Vagina (tissue), 2 donors: ENCODE measurements at regions not wholly inside any gene's neighbourhood (a gene's known extent, or its start where the extent isn't known, plus 50 kb on each side); places are given as distances from the start of the nearest gene placed in this dataset.
"Not testable (repeated sequence)": the region's sequence is repeated elsewhere in the genome, so short reads cannot be mapped to it uniquely, and the experiment has no call there.

Source experiments
- DNase-seq, 2 donors: peaks; one replicate each; pipeline ENCODE4 v3.0.0-alpha.2; 2017; ENCODE audit errors: extremely low spot score in 2 of 2
- H3K27ac ChIP-seq: fragments of 200-600 bp; sonication (generic); one replicate; pipeline ENCODE4 v1.5.1; 2019
- H3K27me3 ChIP-seq: fragments of 200-600 bp; sonication (generic); one replicate; pipeline ENCODE4 v1.5.1; 2019
- H3K36me3 ChIP-seq, 2 donors: fragments of 200-600 bp; sonication (generic); one replicate each; pipeline ENCODE4 v1.5.1; 2017 to 2019
- H3K4me1 ChIP-seq: fragments of 200-600 bp; sonication (generic); one replicate; pipeline ENCODE4 v1.5.1; 2019
- H3K4me3 ChIP-seq, 2 donors: fragments of 200-600 bp; sonication (generic); 1 replicate in 1 of 2; 2 replicates in 1 of 2; pipeline ENCODE4 v1.5.1; 2016 to 2019
- H3K9me3 ChIP-seq: fragments of 200-600 bp; sonication (generic); one replicate; pipeline ENCODE4 v1.5.1; 2019
- CTCF ChIP-seq, 3 experiments: fragments of 450-650 bp in 2 of 3; fragments of 200-600 bp in 1 of 3; sonication (generic) in 1 of 3; IDR thresholded peaks; one replicate each; pipeline ENCODE4 v1.5.1; 2017 to 2019; ENCODE audit warnings: antibody characterized with exemption in 3 of 3, mild to moderate bottlenecking in 2 of 3, moderate library complexity in 2 of 3
- POLR2A ChIP-seq, 2 donors: fragments of 450-650 bp; IDR thresholded peaks; one replicate each; pipeline ENCODE4 v1.6.1; 2017; ENCODE audit warnings: antibody characterized with exemption in 2 of 2, mild to moderate bottlenecking in 2 of 2, moderate library complexity in 2 of 2
- POLR2AphosphoS5 ChIP-seq, 2 donors: sonication (generic); formaldehyde crosslinking; IDR thresholded peaks; one replicate each; pipeline ENCODE4 v1.9.0; 2017; ENCODE audit warnings: antibody characterized with exemption in 2 of 2, mild to moderate bottlenecking in 2 of 2, low read depth in 1 of 2; ENCODE audit not compliant: insufficient read depth in 1 of 2
- intact Hi-C: fragments of 100-400 bp; cut with DNase I; formaldehyde crosslinking; loops from one replicate; pipeline ENCODE4 v1.15.1; 2023

GRCh38 chr2:203619267-203619878, 84.3 kb upstream of the RAPH1 start:
- no peaks in the 10 kb centered on the region for H3K36me3 ChIP-seq
- peaks cover 11% of the 10 kb centered on the region for H3K4me1 ChIP-seq
- H3K27ac ChIP-seq, result no peak overlapping the region
- no peak overlapping the region for H3K4me3 ChIP-seq
- intact Hi-C loops, result no loop called here
- TF ChIP-seq CTCF (IDR thresholded peaks at IDR 0.05) (no peak), POLR2AphosphoS5 (IDR thresholded peaks at IDR 0.05; ENCODE audit: insufficient read depth in 1 of 2, low read depth in 1 of 2) (no peak), POLR2A (IDR thresholded peaks at IDR 0.05) (no peak)
- DNase-seq, result no peak
- no peaks in the 10 kb centered on the region for H3K9me3 ChIP-seq
- H3K27me3 ChIP-seq, result no peaks in the 10 kb centered on the region

- peak overlapping the region; percentile 70 for H3K27ac ChIP-seq
- no peak overlapping the region for H3K4me3 ChIP-seq
- no peak for TF ChIP-seq POLR2A (IDR thresholded peaks at IDR 0.05)
- TF ChIP-seq CTCF (IDR thresholded peaks at IDR 0.05), result no peak
- TF ChIP-seq POLR2AphosphoS5 (IDR thresholded peaks at IDR 0.05; ENCODE audit: insufficient read depth in 1 of 2, low read depth in 1 of 2), result no peak
- no peaks in the 10 kb centered on the region for H3K27me3 ChIP-seq
- no peaks in the 10 kb centered on the region for H3K9me3 ChIP-seq
- intact Hi-C loops, result no loop called here
- no peaks in the 10 kb centered on the region for H3K36me3 ChIP-seq
- no peak for DNase-seq
- H3K4me1 ChIP-seq, result peaks cover 20% of the 10 kb centered on the region
These were observed 84.4 kb upstream of the CD28 start for GRCh38 chr2:203621981-203622515.

- Histone ChIP-seq H3K4me3 (no peak overlapping the region), H3K27me3 (no peaks in the 10 kb centered on the region), H3K4me1 (peaks cover 27% of the 10 kb centered on the region), H3K27ac (peak overlapping the region; percentile 70), H3K36me3 (no peaks in the 10 kb centered on the region), H3K9me3 (no peaks in the 10 kb centered on the region)
- DNase-seq, result no peak
- intact Hi-C loops, result no loop called here
- TF ChIP-seq POLR2A (IDR thresholded peaks at IDR 0.05), result no peak
- peak in 1 of 2 donors; percentile 11 for TF ChIP-seq POLR2AphosphoS5 (IDR thresholded peaks at IDR 0.05; ENCODE audit: insufficient read depth in 1 of 2, low read depth in 1 of 2)
These were observed 83.3 kb upstream of the CD28 start for GRCh38 chr2:203623096-203623495.

- intact Hi-C loops, result no loop called here
- no peaks in the 10 kb centered on the region for H3K9me3 ChIP-seq
- H3K4me3 ChIP-seq, result no peak overlapping the region
- TF ChIP-seq POLR2AphosphoS5 (IDR thresholded peaks at IDR 0.05; ENCODE audit: insufficient read depth in 1 of 2, low read depth in 1 of 2) (no peak), POLR2A (IDR thresholded peaks at IDR 0.05) (no peak), CTCF (IDR thresholded peaks at IDR 0.05) (no peak)
- H3K36me3 ChIP-seq, result no peaks in the 10 kb centered on the region
- H3K27ac ChIP-seq, result peak overlapping the region; percentile 70
- H3K27me3 ChIP-seq, result no peaks in the 10 kb centered on the region
- peaks cover 27% of the 10 kb centered on the region for H3K4me1 ChIP-seq
- no peak for DNase-seq
These were observed 82.8 kb upstream of the CD28 start for GRCh38 chr2:203623661-203624060.

- Histone ChIP-seq H3K9me3 (no peaks in the 10 kb centered on the region), H3K4me1 (peaks cover 34% of the 10 kb centered on the region), H3K4me3 (no peak overlapping the region), H3K27me3 (no peaks in the 10 kb centered on the region), H3K27ac (peak overlapping the region; percentile 44), H3K36me3 (no peaks in the 10 kb centered on the region)
- intact Hi-C loops, result no loop called here
- no peak for DNase-seq
- TF ChIP-seq POLR2AphosphoS5 (IDR thresholded peaks at IDR 0.05; ENCODE audit: insufficient read depth in 1 of 2, low read depth in 1 of 2), result no peak
- no peak for TF ChIP-seq POLR2A (IDR thresholded peaks at IDR 0.05)
- TF ChIP-seq CTCF (IDR thresholded peaks at IDR 0.05), result no peak
These were observed 80.7 kb upstream of the CD28 start for GRCh38 chr2:203625701-203626100.

GRCh38 chr2:203626247-203626646, 80.2 kb upstream of the CD28 start:
- H3K9me3 ChIP-seq, DNase-seq, intact Hi-C loops, H3K27me3 ChIP-seq, H3K36me3 ChIP-seq, H3K4me3 ChIP-seq: not testable (repeated sequence)
- H3K27ac ChIP-seq, result peak overlapping the region; percentile 44
- H3K4me1 ChIP-seq, result peaks cover 35% of the 10 kb centered on the region
